Testis (tissue), 2 donors: ENCODE measurements at regions not wholly inside any gene's neighbourhood (a gene's known extent, or its start where the extent isn't known, plus 50 kb on each side); places are given as distances from the start of the nearest gene placed in this dataset.

ENCODE experiments used
- DNase-seq: peaks from one replicate; pipeline ENCODE4 v3.0.0-alpha.2; 2019
- H3K27ac ChIP-seq, 2 donors: fragments of 200-600 bp; sonication (generic); one replicate each; pipeline ENCODE4 v1.5.1; 2019
- H3K27me3 ChIP-seq: fragments of 200-600 bp; sonication (generic); one replicate; pipeline ENCODE4 v1.5.1; 2019
- H3K36me3 ChIP-seq: fragments of 200-600 bp; sonication (generic); one replicate; pipeline ENCODE4 v1.5.1; 2017; ENCODE audit warnings: low read depth; ENCODE audit errors: missing control alignments
- H3K4me1 ChIP-seq: fragments of 200-600 bp; sonication (generic); one replicate; pipeline ENCODE4 v1.5.1; 2019
- H3K4me3 ChIP-seq, 2 donors: fragments of 200-600 bp; sonication (generic); one replicate each; pipeline ENCODE4 v1.5.1; 2017 to 2019
- H3K9me3 ChIP-seq: fragments of 200-600 bp; sonication (generic); one replicate; pipeline ENCODE4 v1.5.1; 2017
- CTCF ChIP-seq, 3 experiments: fragments of 450-650 bp in 2 of 3; fragments of 200-600 bp in 1 of 3; sonication (generic) in 1 of 3; IDR thresholded peaks; one replicate each; pipeline ENCODE4 v1.5.1; 2016 to 2019; ENCODE audit warnings: antibody characterized with exemption in 3 of 3, mild to moderate bottlenecking in 2 of 3, moderate library complexity in 1 of 3
- POLR2A ChIP-seq: fragments of 450-650 bp; IDR thresholded peaks from one replicate; pipeline ENCODE4 v1.6.1; 2017; ENCODE audit warnings: antibody characterized with exemption, mild to moderate bottlenecking, moderate library complexity
- WGBS, 2 donors: methylation state at CpG; one replicate each; pipeline ENCODE4 v1.1.5; 2018; 5-methylcytosine and 5-hydroxymethylcytosine counted together
- intact Hi-C: fragments of 100-400 bp; cut with DNase I; formaldehyde crosslinking; loops from one replicate; pipeline ENCODE4 v1.15.1; 2023; ENCODE audit warnings: low total_unique reads

GRCh38 chr3:18018491-18019160, 276.2 kb upstream of the TBC1D5 start:
- TF ChIP-seq POLR2A (no peak), CTCF (IDR thresholded peaks at IDR 0.05) (no peak)
- DNase-seq: no peak
- Histone ChIP-seq H3K36me3 (no peaks in the 10 kb centered on the region), H3K4me1 (no peaks in the 10 kb centered on the region), H3K27me3 (no peaks in the 10 kb centered on the region), H3K27ac (no peak overlapping the region), H3K9me3 (no peaks in the 10 kb centered on the region), H3K4me3 (no peak overlapping the region)
- WGBS, 2 donors: 40 to 43% methylated on average over 5 of the region's 5 CpGs
- intact Hi-C loops: no loop called here

GRCh38 chr3:18016366-18016765, 273.9 kb upstream of the TBC1D5 start:
- no peak overlapping the region for H3K27ac ChIP-seq
- intact Hi-C loops: no loop called here
- H3K9me3 ChIP-seq: no peaks in the 10 kb centered on the region
- WGBS, 2 donors: 87 to 89% methylated on average over 7 of the region's 7 CpGs
- TF ChIP-seq CTCF (IDR thresholded peaks at IDR 0.05) (no peak), POLR2A (no peak)
- no peak for DNase-seq
- H3K4me3 ChIP-seq: no peak overlapping the region
- no peaks in the 10 kb centered on the region for H3K4me1 ChIP-seq
- no peaks in the 10 kb centered on the region for H3K36me3 ChIP-seq
- H3K27me3 ChIP-seq: no peaks in the 10 kb centered on the region

- intact Hi-C loops: no loop called here
- DNase-seq: no peak
- no peak for TF ChIP-seq POLR2A
- TF ChIP-seq CTCF (IDR thresholded peaks at IDR 0.05): no peak
- H3K4me1 ChIP-seq: no peaks in the 10 kb centered on the region
- H3K27ac ChIP-seq: no peak overlapping the region
- H3K9me3 ChIP-seq: no peaks in the 10 kb centered on the region
- H3K4me3 ChIP-seq: no peak overlapping the region
- H3K27me3 ChIP-seq: no peaks in the 10 kb centered on the region
- no peaks in the 10 kb centered on the region for H3K36me3 ChIP-seq
- WGBS, 2 donors: 80 to 84% methylated on average over 4 of the region's 4 CpGs
Measured at GRCh38 chr3:18012933-18013332, 270.5 kb upstream of the TBC1D5 start.

DNA sequence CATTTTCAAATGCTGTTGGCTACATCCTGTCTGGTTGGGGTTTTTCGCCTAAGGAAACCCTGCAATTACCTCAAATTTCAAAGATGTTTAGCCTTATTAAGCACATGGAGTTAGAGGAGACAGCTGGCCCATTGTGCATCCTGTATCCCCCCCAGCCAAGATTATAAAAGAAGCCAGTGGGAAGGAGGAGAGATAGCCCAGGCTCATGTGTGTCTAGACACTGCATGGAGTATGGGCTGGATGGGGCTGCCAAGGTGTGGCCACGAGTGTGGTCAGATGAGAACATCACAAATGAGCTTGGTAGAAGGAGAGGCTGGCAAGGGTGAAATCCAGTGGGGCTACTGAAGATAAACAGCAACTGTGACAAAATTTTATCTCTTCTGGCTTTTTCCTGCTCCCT, 270.0 kb upstream of the TBC1D5 start:
- H3K27ac ChIP-seq: no peak overlapping the region
- H3K4me3 ChIP-seq: no peak overlapping the region
- no peaks in the 10 kb centered on the region for H3K9me3 ChIP-seq
- H3K36me3 ChIP-seq: no peaks in the 10 kb centered on the region
- TF ChIP-seq POLR2A (no peak), CTCF (IDR thresholded peaks at IDR 0.05) (no peak)
- H3K4me1 ChIP-seq: no peaks in the 10 kb centered on the region
- no peaks in the 10 kb centered on the region for H3K27me3 ChIP-seq
- intact Hi-C loops: no loop called here
- DNase-seq: no peak
- 81 to 82% methylated on average over 2 of the region's 2 CpGs for WGBS, 2 donors

- DNase-seq: no peak
- intact Hi-C loops: no loop called here
- TF ChIP-seq POLR2A (no peak), CTCF (IDR thresholded peaks at IDR 0.05) (no peak)
- Histone ChIP-seq H3K36me3 (no peaks in the 10 kb centered on the region), H3K27ac (no peak overlapping the region), H3K9me3 (no peaks in the 10 kb centered on the region), H3K27me3 (no peaks in the 10 kb centered on the region), H3K4me1 (no peaks in the 10 kb centered on the region), H3K4me3 (no peak overlapping the region)
- WGBS, 2 donors: 98% methylated on average over 3 of the region's 3 CpGs
Measured at GRCh38 chr3:18011387-18011786, 269.0 kb upstream of the TBC1D5 start.
